ENCODE measurements at regions not wholly inside any gene's neighbourhood (a gene's known extent, or its start where the extent isn't known, plus 50 kb on each side); places are given as distances from the start of the nearest gene placed in this dataset.

- TF ChIP-seq CTCF (IDR thresholded peaks at IDR 0.05; ENCODE audit: low read depth, low read length, missing input control) (no peak), RAD21 (IDR thresholded peaks at IDR 0.05) (no peak), ATF3 (IDR thresholded peaks at IDR 0.05) (no peak), YY1 (IDR thresholded peaks at IDR 0.05) (no peak), ZBTB33 (IDR thresholded peaks at IDR 0.05) (no peak), GABPA (IDR thresholded peaks at IDR 0.05 in 1 of 2, conservative IDR thresholded peaks at IDR 0.05 in 1 of 2) (no peak), SP1 (IDR thresholded peaks at IDR 0.05) (no peak)
Measured at GRCh38 chr2:106602042-106602441, 114.9 kb downstream of the CD8B2 start.

Measured in liver (tissue), 3 donors.